HEK293 (cell line): ENCODE measurements at regions not wholly inside any gene's neighbourhood (a gene's known extent, or its start where the extent isn't known, plus 50 kb on each side); places are given as distances from the start of the nearest gene placed in this dataset.
"Not testable (repeated sequence)": the region's sequence is repeated elsewhere in the genome, so short reads cannot be mapped to it uniquely, and the experiment has no call there.

Source experiments
- CTCF ChIA-PET: fragments of 350-600 bp; formaldehyde crosslinking; extraction: SDS; loops from one replicate; lab custom pipeline; 2021; ENCODE audit warnings: antibody characterized with exemption; lab: Yijun Ruan, JAX
- POLR2A ChIA-PET: fragments of 300-600 bp; formaldehyde crosslinking; extraction: SDS; loops from one replicate; lab custom pipeline; 2020; ENCODE audit warnings: antibody characterized with exemption, inconsistent platforms; lab: Yijun Ruan, JAX
- H3K27ac ChIP-seq: fragments of 200-500 bp; sonication (Bioruptor generic); 2 replicates; pipeline ENCODE4 v1.5.1; 2014; ENCODE audit warnings: low read depth, low read length, control low read depth, inconsistent platforms; ENCODE audit errors: extremely low read depth
- H3K36me3 ChIP-seq, 2 experiments: fragments of 200-500 bp in 1 of 2; sonication (Bioruptor generic) in 1 of 2; 1 replicate in 1 of 2; 2 replicates in 1 of 2; pipeline ENCODE4 v1.5.1; 2014 to 2017; ENCODE audit warnings: inconsistent platforms in 2 of 2, low read length in 2 of 2; ENCODE audit not compliant: control insufficient read depth in 2 of 2, insufficient read depth in 1 of 2
- H3K4me1 ChIP-seq: fragments of 200-500 bp; sonication (Bioruptor generic); 2 replicates; pipeline ENCODE4 v1.5.1; 2014; ENCODE audit warnings: mild to moderate bottlenecking, low read length, inconsistent platforms; ENCODE audit not compliant: control insufficient read depth, insufficient read depth
- H3K4me3 ChIP-seq: 2 replicates; pipeline ENCODE4 v1.5.1; 2011; ENCODE audit warnings: low read depth, mild to moderate bottlenecking, control low read depth, low read length, moderate library complexity
- H3K9me3 ChIP-seq: fragments of 200-500 bp; sonication (Bioruptor generic); 2 replicates; pipeline ENCODE4 v1.5.1; 2014; ENCODE audit warnings: low read depth, low read length, inconsistent platforms; ENCODE audit not compliant: control insufficient read depth, insufficient read depth

DNA sequence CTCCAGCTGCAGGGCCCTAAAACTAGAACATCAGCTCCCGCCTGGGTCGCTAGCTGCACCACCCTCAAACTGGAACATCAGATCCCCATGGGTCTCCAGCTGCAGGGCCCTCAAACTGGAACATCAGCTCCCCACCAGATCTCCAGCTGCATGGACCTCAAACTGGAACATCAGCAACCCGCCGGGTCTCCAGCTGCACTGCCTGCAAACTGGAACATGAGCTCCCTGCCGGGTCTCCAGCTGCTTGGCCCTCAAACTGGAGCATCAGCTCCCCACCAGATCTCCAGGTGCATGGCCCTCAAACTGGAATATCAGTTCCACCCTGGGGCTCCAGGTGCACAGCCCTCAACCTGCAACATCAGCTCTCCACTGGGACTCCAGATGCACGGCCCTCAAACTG, 82.7 kb downstream of the TFRC start:
- H3K9me3 ChIP-seq, H3K27ac ChIP-seq, POLR2A ChIA-PET, H3K4me1 ChIP-seq, H3K4me3 ChIP-seq, H3K36me3 ChIP-seq: not testable (repeated sequence)
- CTCF ChIA-PET = interaction anchor here (0.6 kb wide), 1 partner anchor 141 kb away, joined by 3 read pairs; no protein-coding TSS in a partner anchor

DNA sequence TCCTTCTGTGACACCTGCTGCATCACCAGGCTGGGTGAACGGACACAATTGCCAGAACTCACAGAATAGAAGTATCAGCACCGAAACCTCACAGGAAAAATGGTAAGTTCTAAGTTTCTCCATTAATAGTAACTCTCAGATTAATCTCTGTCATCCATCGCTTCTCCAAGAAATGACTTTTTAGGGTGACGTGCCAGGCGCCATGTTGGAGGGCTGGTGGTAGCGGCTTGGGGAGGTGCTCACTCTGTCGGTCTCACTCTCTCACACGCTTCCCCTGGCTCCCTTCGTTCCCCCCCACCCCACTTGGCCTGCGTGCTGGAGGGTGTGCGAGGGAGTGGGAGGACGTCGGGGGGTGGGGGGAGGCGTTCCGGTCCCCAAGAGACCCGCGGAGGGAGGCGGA, 85.6 kb downstream of the TFRC start:
- H3K4me1 ChIP-seq, H3K36me3 ChIP-seq, CTCF ChIA-PET, H3K27ac ChIP-seq, H3K9me3 ChIP-seq, POLR2A ChIA-PET, H3K4me3 ChIP-seq: not testable (repeated sequence)

DNA sequence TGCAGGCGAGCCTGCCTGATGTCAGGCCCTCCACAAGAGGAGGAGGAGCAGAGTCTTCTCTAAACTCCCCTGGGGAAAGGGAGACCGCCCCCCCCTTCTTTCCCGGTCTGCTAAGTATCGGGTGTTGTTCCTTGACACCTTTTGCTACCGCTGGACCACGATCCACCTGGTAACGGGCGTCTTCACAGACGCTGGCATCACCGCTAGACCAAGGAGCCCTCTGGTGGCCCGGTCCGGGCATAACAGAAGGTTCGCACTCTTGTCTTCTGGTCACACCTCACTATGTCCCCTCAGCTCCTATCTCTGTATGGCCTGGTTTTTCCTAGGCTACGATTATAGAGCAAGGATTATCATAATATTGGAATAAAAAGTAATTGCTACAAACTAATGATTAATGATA, 86.0 kb upstream of the TNK2 start:
- H3K9me3 ChIP-seq, H3K4me3 ChIP-seq, H3K4me1 ChIP-seq, H3K27ac ChIP-seq, CTCF ChIA-PET, POLR2A ChIA-PET, H3K36me3 ChIP-seq: not testable (repeated sequence)

DNA sequence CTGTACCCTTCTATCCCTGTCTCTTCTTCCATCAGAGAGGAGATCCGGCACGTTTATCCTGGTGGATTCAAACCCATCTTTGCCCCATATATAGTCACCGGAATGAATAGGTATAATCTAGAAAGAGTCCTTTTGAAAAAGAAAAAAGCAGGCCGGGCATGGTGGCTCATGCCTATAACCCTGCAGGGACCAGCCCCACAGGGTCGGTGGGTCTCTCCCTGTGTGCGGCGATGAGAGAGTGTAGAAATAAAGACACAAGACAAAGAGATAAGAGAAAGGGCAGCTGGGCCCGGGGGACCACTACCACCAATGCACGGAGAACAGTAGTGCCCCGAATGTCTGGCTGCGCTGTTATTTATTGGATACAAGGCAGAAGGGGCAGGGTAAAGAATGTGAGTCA, 85.3 kb upstream of the TNK2 start:
- H3K4me1 ChIP-seq, H3K36me3 ChIP-seq, CTCF ChIA-PET, H3K9me3 ChIP-seq, POLR2A ChIA-PET, H3K27ac ChIP-seq, H3K4me3 ChIP-seq: not testable (repeated sequence)

DNA sequence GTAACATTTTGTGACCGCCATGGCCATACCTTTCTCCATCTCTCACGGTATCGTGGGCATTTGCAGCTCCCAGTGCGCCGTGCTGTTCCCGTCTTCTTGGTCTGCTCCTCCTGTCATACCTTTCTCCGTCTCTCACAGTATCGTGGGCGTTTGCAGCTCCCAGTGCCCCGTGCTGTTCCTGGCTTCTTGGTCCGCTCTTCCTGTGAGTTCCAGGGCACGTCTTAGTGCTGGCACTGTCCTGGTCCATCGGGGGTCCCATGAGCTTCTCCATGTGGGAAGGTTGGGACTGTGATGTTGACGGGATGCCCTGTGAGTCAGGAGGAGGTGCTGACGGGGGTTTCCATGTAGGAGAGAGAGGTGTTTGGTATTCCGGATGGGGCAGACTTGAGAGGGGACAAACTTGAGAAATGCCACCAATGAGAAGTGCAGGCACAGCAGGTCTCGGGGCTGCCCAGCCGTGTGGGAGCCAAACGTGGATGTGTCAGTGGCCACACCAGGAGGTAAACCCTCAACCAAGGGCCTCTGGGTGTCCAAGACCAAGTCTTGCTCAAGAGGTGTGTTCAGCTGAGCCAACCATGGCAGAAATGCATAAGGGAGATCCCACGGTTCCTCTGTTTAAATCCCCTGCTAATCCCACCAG, 84.7 kb upstream of the TNK2 start:
- CTCF ChIA-PET, H3K9me3 ChIP-seq, H3K4me3 ChIP-seq, H3K4me1 ChIP-seq, H3K27ac ChIP-seq, POLR2A ChIA-PET, H3K36me3 ChIP-seq: not testable (repeated sequence)

DNA sequence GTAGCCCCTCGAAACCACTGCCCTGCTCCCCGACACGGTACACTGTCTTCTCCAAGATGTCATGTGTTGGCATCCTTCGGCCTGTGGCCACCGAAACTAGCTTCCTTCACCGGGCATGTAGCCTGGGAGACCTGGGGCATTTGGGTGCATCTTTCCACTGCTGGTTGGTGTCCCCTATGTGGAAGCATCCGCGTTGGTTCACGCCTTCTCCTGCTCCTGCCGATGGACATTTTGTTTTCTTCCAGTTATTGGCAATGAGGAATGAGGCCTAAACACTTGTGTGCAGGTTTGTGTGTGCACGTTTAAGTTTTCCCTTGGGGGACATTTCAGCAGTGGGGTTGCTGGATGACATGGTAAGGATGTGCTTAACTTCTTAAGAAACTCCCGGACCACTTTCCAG, 83.6 kb upstream of the TNK2 start:
- H3K36me3 ChIP-seq, POLR2A ChIA-PET, H3K4me1 ChIP-seq, CTCF ChIA-PET, H3K4me3 ChIP-seq, H3K27ac ChIP-seq, H3K9me3 ChIP-seq: not testable (repeated sequence)

DNA sequence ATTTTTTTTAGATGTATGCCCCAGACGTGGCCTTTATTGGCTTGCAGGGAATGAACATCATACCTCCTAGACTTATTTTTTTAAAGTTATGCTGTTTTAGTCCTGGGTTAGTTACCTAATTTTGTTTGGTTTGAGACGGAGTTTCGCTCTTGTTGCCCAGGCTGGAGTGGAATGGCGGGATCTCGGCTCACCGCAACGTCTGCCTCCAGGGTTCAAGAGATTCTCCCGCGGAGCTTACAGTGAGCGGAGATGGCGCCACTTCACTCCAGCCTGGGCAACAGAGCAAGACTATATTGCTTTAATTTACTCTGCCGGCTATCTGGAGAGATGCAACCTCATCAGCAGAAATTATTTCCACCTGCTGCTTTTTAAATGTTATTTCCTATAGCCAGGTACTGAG, 82.9 kb upstream of the TNK2 start:
- H3K9me3 ChIP-seq, H3K36me3 ChIP-seq, H3K4me1 ChIP-seq, CTCF ChIA-PET, POLR2A ChIA-PET, H3K4me3 ChIP-seq, H3K27ac ChIP-seq: not testable (repeated sequence)

DNA sequence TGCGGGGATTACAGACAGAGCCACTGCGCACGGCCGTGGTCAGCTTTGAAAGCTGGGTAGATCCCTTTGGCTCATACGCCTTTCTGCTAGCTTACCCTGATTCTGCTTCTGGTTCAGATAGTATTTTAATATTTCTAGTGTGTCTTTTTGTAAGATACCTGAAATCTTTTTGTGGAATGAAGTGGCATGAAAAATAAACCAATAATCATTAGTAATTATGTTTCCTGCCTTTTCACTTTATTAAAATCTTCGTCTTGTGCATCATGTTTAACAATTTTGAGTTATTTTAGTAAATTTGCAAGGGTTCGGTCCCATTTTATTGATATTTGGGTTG, 82.5 kb upstream of the TNK2 start:
- H3K27ac ChIP-seq, CTCF ChIA-PET: not testable (repeated sequence)
- peak overlapping the region; percentile 44 for H3K4me3 ChIP-seq

More for the DNA sequence above, 82.5 kb upstream of the TNK2 start:
- H3K36me3 ChIP-seq, POLR2A ChIA-PET, H3K9me3 ChIP-seq, H3K4me1 ChIP-seq: not testable (repeated sequence)
